AG04450 (cell line): ENCODE measurements at regions not wholly inside any gene's neighbourhood (a gene's known extent, or its start where the extent isn't known, plus 50 kb on each side); places are given as distances from the start of the nearest gene placed in this dataset.
"Not testable (repeated sequence)": the region's sequence is repeated elsewhere in the genome, so short reads cannot be mapped to it uniquely, and the experiment has no call there.

Experiments
- CTCF ChIA-PET: fragments of 300-600, 350-600 bp; formaldehyde crosslinking; extraction: SDS; loops from one replicate; lab custom pipeline; 2022; ENCODE audit warnings: antibody characterized with exemption, inconsistent platforms; lab: Charles Lee
- POLR2A ChIA-PET: fragments of 350-600 bp; formaldehyde crosslinking; extraction: SDS; loops from one replicate; lab custom pipeline; 2021; ENCODE audit warnings: antibody characterized with exemption, inconsistent platforms; lab: Yijun Ruan, JAX
- DNase-seq: peaks from one replicate; pipeline ENCODE4 v3.0.0-alpha.2; 2011; ENCODE audit warnings: low read depth, low spot score
- H3K27ac ChIP-seq: one replicate; pipeline ENCODE4 v1.5.1; 2012; ENCODE audit warnings: low read depth, low read length, control low read depth
- H3K27me3 ChIP-seq: one replicate; pipeline ENCODE4 v1.6.0; 2012; ENCODE audit warnings: low read length; ENCODE audit not compliant: control insufficient read depth, insufficient read depth
- H3K4me3 ChIP-seq: 2 replicates; pipeline ENCODE4 v1.5.1; 2011; ENCODE audit warnings: mild to moderate bottlenecking, low read depth, low read length, control low read depth
- H3K9me3 ChIP-seq: 2 replicates; pipeline ENCODE4 v1.5.1; 2012; ENCODE audit warnings: low read length; ENCODE audit not compliant: control insufficient read depth, insufficient read depth
- TF ChIP-seq, protein P1 (sequence below): IDR thresholded peaks from 2 replicates; pipeline ENCODE4 v1.5.1; 2011; ENCODE audit warnings: low read depth, low read length, control low read depth, inconsistent platforms

GRCh38 chr2:32874931-32875330, 71.8 kb upstream of the LTBP1 start:
- Histone ChIP-seq H3K4me3 (no peak overlapping the region), H3K27ac (no peak overlapping the region), H3K27me3 (no peaks in the 10 kb centered on the region), H3K9me3 (no peaks in the 10 kb centered on the region)
- CTCF ChIA-PET, result interaction anchor here (0.5 kb wide), 1 partner anchor 521 kb away, joined by 3 read pairs; no protein-coding TSS in a partner anchor
- TF ChIP-seq, protein P1, sequence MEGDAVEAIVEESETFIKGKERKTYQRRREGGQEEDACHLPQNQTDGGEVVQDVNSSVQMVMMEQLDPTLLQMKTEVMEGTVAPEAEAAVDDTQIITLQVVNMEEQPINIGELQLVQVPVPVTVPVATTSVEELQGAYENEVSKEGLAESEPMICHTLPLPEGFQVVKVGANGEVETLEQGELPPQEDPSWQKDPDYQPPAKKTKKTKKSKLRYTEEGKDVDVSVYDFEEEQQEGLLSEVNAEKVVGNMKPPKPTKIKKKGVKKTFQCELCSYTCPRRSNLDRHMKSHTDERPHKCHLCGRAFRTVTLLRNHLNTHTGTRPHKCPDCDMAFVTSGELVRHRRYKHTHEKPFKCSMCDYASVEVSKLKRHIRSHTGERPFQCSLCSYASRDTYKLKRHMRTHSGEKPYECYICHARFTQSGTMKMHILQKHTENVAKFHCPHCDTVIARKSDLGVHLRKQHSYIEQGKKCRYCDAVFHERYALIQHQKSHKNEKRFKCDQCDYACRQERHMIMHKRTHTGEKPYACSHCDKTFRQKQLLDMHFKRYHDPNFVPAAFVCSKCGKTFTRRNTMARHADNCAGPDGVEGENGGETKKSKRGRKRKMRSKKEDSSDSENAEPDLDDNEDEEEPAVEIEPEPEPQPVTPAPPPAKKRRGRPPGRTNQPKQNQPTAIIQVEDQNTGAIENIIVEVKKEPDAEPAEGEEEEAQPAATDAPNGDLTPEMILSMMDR, result no peak
- no peak for DNase-seq
- POLR2A ChIA-PET, result no interaction called here

DNA sequence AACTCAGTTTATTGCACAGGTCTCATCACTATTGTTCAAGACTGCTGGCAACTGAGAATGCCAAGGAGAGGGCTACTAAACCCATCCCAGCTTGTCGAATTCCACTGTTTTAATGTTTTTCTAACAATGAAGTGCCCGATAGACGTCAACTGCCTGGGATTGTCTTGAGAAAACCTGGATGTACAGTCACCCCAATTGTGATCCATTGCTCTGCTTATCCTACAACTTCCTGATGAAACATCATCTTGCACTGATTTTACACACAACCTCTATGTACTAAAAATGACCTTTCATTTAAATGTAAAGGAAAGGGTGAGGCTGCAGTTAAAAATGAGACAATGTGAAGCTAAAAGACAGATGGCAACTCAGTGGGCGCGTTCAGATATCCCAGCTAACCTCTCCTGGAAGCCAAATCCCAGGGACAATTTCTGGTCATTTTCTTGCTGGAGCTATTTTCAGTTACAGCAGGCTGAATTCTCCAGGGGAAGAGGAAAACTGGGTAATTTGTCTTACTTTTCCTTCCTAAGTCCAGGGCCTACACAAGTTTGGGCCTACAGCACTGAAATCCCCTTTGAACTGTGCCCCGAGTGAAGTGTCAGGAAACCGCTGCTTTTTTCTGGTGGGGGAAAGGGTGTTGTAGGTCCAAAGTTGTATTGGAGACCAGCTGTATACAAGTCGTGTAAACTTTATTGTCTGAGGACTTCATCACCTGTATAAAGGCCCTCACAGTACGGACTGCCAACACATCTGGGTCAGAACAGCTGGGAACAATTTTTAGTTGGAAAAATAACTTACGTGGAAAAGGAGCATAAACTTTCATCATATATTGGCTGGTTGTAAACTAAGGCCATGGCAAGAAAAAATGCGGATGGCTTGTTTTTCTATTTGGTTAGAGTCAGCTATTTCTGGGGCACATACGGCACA, 68.9 kb upstream of the LTBP1 start:
- H3K27me3 ChIP-seq, result no peaks in the 10 kb centered on the region
- CTCF ChIA-PET, result interaction anchor here (0.5 to 0.8 kb wide), 2 partner anchors 20 to 88 kb away, joined by 3 read pairs; no protein-coding TSS in a partner anchor
- TF ChIP-seq, protein P1, result no peak
- H3K9me3 ChIP-seq, result no peaks in the 10 kb centered on the region
- H3K27ac ChIP-seq, result no peak overlapping the region
- POLR2A ChIA-PET, result interaction anchor here (0.6 kb wide), 1 partner anchor 156 kb away, joined by 3 read pairs; no protein-coding TSS in a partner anchor
- DNase-seq, result no peak
- no peak overlapping the region for H3K4me3 ChIP-seq

- H3K9me3 ChIP-seq, POLR2A ChIA-PET, H3K27me3 ChIP-seq, DNase-seq, H3K4me3 ChIP-seq, H3K27ac ChIP-seq, CTCF ChIA-PET: not testable (repeated sequence)
Measured at GRCh38 chr2:32879943-32880342, 66.8 kb upstream of the LTBP1 start.

DNA sequence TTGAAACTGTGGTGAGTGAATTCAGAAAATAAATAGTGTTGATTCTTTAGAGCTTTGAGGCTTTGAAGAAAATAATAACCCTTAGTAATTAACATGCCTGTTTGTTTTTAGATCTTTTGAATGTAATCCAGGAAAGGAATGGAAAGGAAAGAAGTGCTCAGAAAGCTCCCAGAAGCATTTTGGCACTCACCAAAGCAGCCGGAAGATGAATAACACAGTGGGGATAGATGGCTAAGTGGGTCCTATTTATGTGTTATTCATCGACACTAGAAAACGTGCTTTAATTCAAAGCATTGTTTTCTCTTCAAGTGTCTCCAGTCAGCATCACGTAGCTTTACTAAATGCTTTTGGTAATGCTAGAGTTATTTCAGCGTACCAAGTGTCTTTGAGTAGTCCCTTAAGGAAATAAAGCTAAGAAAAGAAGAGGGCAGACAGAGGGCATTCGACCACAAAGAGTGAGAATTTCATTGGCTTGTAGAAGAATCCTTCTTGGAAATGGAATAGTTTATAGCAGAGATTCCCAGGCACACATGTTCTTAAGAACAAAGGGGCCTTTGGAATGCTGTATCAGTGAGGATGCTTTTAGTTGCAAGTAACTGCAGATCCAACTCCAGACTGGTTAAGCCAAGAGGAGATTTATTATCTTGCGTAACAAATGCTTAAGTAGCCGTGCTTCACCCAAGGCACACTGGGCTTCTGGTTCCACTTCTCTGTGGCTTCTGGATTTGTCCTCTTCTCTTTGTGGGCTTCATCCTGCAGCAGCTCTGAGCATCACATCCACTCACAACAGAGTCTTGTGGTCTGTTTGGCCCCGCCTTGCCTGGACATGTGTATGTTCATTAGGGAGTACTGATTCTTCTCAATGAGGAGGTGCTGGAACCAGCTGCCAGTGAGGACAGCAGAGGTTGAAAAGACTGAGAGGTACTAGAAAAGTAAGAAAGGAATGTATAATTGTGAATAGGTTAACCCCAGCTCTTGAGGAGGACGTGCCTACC, 63.6 kb upstream of the LTBP1 start:
- Histone ChIP-seq H3K4me3 (no peak overlapping the region), H3K9me3 (peaks cover 9% of the 10 kb centered on the region), H3K27me3 (no peaks in the 10 kb centered on the region), H3K27ac (no peak overlapping the region)
- TF ChIP-seq, protein P1, result no peak
- ChIA-PET POLR2A (interaction anchor here (1.1 kb wide), 1 partner anchor 20 kb away, joined by 3 read pairs; no protein-coding TSS in a partner anchor), CTCF (no interaction called here)
- peak; percentile 24 for DNase-seq

DNA sequence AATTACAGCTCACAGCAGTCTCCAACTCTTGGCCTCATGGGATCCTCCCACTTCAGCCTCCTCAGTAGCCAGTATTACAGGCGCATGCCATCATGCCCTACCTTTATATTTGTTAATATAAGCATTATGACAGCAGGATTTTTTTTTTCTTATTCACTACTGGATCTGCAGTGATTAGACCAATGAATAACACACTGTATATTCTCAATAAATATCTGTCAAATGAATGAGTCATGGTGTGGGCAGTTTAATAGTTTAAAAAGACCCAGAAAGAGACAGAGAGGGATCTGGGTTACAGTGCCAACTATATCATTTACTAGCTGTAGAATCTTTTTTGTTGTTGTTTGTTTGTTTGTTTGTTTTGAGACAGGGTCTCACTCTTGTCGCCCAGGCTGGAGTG, 62.4 kb upstream of the LTBP1 start:
- Histone ChIP-seq H3K27me3 (no peaks in the 10 kb centered on the region), H3K27ac (no peak overlapping the region), H3K9me3 (peaks cover 9% of the 10 kb centered on the region), H3K4me3 (no peak overlapping the region)
- POLR2A ChIA-PET, result no interaction called here
- no peak for DNase-seq
- CTCF ChIA-PET, result no interaction called here
- TF ChIP-seq, protein P1, result no peak

DNA sequence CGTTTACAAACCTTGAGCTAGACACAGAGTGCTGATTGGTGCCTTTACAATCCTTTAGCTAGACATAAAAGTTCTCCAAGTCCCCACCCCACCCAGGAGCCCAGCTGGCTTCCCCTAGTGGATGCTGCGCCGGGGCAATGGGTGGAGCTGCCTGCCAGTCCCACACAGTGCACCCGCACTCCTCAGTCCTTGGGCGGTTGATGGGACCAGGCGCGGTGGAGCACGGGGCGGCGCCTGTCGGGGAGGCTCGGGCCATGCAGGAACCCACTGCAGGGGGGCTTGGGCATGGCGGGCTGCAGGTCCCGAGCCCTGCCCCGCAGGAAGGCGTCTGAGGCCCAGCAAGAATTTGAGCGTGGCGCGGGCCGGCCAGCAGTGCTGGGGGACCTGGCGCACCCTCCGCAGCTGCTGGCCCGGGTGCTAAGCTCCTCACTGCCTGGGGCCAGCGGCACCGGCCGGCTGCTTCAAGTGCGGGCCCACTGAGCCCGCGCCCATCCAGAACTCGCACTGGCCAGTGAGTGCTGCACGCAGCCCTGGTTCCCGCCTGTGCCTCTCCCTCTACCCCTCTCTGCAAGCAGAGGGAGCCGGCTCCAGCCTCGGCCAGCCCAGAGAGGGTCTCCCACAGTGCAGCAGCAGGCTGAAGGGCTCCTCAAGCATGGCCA, 60.2 kb upstream of the LTBP1 start:
- H3K4me3 ChIP-seq, CTCF ChIA-PET, H3K27ac ChIP-seq, H3K27me3 ChIP-seq, DNase-seq, H3K9me3 ChIP-seq, POLR2A ChIA-PET: not testable (repeated sequence)
